ENCODE measurements at regions not wholly inside any gene's neighbourhood (a gene's known extent, or its start where the extent isn't known, plus 50 kb on each side); places are given as distances from the start of the nearest gene placed in this dataset.

DNA sequence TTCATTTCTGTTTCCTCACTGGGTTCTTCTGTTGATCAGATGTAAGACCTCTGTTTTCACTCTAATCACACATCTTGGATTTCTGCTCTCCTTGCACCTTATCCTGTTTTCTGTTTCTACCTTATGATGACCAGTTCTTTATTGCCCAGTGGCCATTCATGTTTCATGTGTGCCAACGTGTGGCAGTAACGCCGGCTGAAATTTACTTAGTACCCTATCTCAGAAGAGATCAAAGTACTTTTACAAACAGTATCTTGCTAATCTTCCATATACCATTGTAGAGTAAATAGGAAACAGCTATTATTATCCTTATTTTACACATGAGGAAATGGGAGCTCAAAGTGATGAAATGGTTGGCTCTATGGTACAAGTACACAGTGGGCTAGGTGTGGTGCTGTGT lies 74.0 kb downstream of the GATA3 start:
- TF ChIP-seq POLR2A (IDR thresholded peaks at IDR 0.05; ENCODE audit: low read length) (no peak), GATA1 (IDR thresholded peaks at IDR 0.05; ENCODE audit: low read depth, low read length) (no peak)
- no peak for DNase-seq

GRCh38 chr10:8129438-8129837 lies 75.0 kb downstream of the GATA3 start:
- DNase-seq = no peak
- TF ChIP-seq POLR2A (IDR thresholded peaks at IDR 0.05; ENCODE audit: low read length) (no peak), GATA1 (IDR thresholded peaks at IDR 0.05; ENCODE audit: low read depth, low read length) (no peak)

DNA sequence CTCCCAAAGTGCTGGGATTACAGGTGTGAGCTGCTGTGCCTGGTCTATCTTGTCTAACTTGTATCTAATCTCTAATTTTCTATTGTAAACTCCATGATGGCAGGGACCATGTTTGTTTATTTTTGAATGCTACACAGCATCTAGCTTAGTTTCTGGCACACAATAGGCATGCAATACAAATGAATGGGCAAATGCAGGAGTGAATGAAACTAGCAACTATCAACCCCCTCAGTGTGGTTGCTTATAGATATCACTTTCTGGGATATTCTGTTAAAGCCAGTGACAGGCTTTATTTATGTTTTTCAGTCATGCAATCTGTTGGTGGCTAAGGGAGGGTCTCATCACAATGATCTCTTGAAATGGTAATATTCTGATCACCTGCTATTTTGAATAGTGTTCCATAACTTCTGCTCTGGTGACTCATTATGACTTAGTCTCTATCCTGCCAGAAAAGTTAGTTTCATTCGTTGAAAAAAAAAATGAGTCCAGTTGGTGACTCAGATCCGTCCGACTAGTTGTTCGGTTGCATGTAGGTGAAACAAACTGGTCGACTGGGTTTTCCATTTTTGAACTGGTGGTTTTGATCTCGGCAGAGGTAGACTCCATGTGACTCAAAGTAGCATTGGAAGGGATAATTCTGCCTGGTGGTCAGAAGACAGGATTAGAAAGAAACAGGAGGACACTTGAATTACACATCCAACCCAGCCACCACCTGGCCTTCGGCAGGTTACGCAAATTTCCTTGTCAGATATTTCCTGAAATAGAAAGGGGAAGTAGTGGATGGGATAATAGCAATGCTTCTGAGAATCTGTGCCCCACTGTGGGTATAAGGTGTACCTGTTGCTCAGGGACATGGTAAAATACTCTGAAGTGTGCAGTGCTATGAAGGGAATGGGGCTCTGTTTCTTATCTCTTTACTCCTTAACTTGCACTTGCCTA lies 76.8 kb downstream of the GATA3 start:
- TF ChIP-seq GATA1 (IDR thresholded peaks at IDR 0.05; ENCODE audit: low read depth, low read length) (no peak), POLR2A (IDR thresholded peaks at IDR 0.05; ENCODE audit: low read length) (no peak)
- DNase-seq = no peak

- TF ChIP-seq POLR2A (IDR thresholded peaks at IDR 0.05; ENCODE audit: low read length) (no peak), GATA1 (IDR thresholded peaks at IDR 0.05; ENCODE audit: low read depth, low read length) (no peak)
- DNase-seq = no peak
These were observed 78.7 kb downstream of the GATA3 start for GRCh38 chr10:8133146-8133545.

DNA sequence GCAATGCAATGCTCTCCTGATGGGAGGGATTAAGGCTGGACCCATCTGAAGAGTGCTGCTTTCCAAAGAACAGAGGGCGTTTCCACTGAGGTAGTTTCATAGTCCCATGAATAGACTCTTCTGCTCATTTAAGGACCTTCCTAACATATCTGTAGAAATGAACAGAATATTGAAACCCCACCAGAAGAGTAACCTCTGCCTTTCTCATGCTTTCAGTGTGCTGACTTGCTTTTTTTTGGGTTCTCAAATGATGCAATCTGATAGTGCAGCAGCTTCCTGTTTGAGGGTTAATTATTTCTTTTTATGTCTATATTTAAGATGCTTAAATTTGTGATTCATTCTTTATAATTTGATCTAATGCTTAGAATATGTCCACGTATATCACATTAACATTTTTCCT lies 82.2 kb downstream of the GATA3 start:
- TF ChIP-seq POLR2A (IDR thresholded peaks at IDR 0.05; ENCODE audit: low read length) (no peak), GATA1 (IDR thresholded peaks at IDR 0.05; ENCODE audit: low read depth, low read length) (no peak)
- no peak for DNase-seq

GRCh38 chr10:8137272-8137681 lies 82.8 kb downstream of the GATA3 start:
- no peak for DNase-seq
- TF ChIP-seq GATA1 (IDR thresholded peaks at IDR 0.05; ENCODE audit: low read depth, low read length) = no peak
- TF ChIP-seq POLR2A (IDR thresholded peaks at IDR 0.05; ENCODE audit: low read length) = no peak

GRCh38 chr10:8137726-8138125 lies 83.2 kb downstream of the GATA3 start:
- TF ChIP-seq GATA1 (IDR thresholded peaks at IDR 0.05; ENCODE audit: low read depth, low read length) (no peak), POLR2A (IDR thresholded peaks at IDR 0.05; ENCODE audit: low read length) (no peak)
- DNase-seq = no peak

DNA sequence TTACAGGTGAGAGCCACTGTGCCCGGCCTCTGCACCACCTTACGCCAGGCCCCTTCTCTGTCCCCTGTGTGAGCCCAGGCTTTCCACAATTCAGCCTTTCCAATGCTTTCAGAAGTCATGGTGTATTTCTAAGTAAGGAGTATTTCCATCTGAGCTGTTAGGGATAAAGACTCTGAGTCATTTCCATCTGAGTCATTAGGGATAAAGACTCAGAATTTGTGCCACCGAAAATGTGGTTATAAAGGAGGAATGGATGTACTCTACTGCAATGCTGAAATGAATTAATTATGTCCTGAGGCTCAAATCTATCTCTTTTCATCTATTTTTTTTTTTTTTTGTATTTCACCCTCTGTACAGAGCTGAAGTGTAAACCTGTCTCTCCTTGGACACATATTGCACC lies 84.0 kb downstream of the GATA3 start:
- no peak for DNase-seq
- TF ChIP-seq GATA1 (IDR thresholded peaks at IDR 0.05; ENCODE audit: low read depth, low read length) = no peak
- TF ChIP-seq POLR2A (IDR thresholded peaks at IDR 0.05; ENCODE audit: low read length) = no peak

GRCh38 chr10:8144496-8144895 lies 90.0 kb downstream of the GATA3 start:
- DNase-seq = no peak

GRCh38 chr10:8146650-8147049 lies 92.2 kb downstream of the GATA3 start:
- no peak for DNase-seq
- TF ChIP-seq GATA1 (IDR thresholded peaks at IDR 0.05; ENCODE audit: low read depth, low read length) = no peak
- no peak for TF ChIP-seq POLR2A (IDR thresholded peaks at IDR 0.05; ENCODE audit: low read length)

More at GRCh38 chr10:8144496-8144895, 90.0 kb downstream of the GATA3 start:
- TF ChIP-seq GATA1 (IDR thresholded peaks at IDR 0.05; ENCODE audit: low read depth, low read length) = no peak
- TF ChIP-seq POLR2A (IDR thresholded peaks at IDR 0.05; ENCODE audit: low read length) = no peak

- no peak for DNase-seq
These were observed 95.5 kb downstream of the GATA3 start for GRCh38 chr10:8149991-8150390.

DNA sequence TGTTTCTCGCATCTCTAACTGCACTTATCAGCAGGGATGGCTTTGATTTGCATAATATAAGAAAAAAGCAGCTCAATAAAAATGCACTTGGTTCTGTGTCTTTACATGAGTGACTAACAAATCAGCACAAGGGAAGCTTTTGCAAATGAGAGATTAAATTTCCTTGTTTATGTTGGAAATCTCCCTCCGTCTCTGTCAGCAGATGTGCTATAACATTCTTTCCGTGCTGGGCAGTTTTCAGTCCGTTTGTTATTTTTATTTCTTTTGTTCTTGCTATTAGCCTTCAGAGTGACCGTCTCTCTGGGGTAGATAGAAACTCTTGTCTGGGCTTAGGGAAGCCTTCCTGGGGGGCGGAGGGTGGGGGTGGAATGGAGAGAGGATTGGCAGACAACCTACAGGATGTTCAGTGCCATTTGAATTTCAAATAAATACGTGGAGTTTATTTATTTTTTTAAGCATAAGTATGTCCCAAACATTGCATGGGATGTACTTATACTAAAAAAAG lies 96.0 kb downstream of the GATA3 start:
- DNase-seq = no peak
- TF ChIP-seq GATA1 (IDR thresholded peaks at IDR 0.05; ENCODE audit: low read depth, low read length) = no peak
- TF ChIP-seq POLR2A (IDR thresholded peaks at IDR 0.05; ENCODE audit: low read length) = no peak

More at GRCh38 chr10:8149991-8150390, 95.5 kb downstream of the GATA3 start:
- TF ChIP-seq POLR2A (IDR thresholded peaks at IDR 0.05; ENCODE audit: low read length) (no peak), GATA1 (IDR thresholded peaks at IDR 0.05; ENCODE audit: low read depth, low read length) (no peak)

- no peak for DNase-seq
- TF ChIP-seq GATA1 (IDR thresholded peaks at IDR 0.05; ENCODE audit: low read depth, low read length) (no peak), POLR2A (IDR thresholded peaks at IDR 0.05; ENCODE audit: low read length) (no peak)
These were observed 96.6 kb downstream of the GATA3 start for GRCh38 chr10:8151086-8151485.

DNA sequence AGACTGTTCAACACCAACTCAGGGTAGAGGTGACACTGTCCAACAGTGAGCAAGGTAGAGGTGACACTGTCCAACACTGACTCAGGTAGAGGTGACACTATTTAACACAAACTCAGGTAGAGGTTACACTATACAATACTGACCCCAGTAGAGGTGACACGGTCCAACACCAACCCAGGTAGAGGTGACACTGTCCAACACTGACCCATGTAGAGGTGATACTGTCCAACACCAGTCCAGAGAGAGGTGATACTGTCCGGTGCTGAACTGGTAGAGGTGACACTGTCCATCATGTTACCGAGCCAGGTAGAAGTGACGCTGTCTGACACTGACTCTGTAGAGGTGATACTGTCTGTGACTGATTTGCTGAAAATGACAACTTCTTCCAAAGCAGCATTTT lies 102.4 kb downstream of the GATA3 start:
- no peak for TF ChIP-seq POLR2A (IDR thresholded peaks at IDR 0.05; ENCODE audit: low read length)
- TF ChIP-seq GATA1 (IDR thresholded peaks at IDR 0.05; ENCODE audit: low read depth, low read length) = no peak
- no peak for DNase-seq
